Retinal pigment epithelial cell (primary cell): ENCODE measurements at regions not wholly inside any gene's neighbourhood (a gene's known extent, or its start where the extent isn't known, plus 50 kb on each side); places are given as distances from the start of the nearest gene placed in this dataset.

Experiments
- DNase-seq: peaks from one replicate; pipeline ENCODE4 v3.0.0-alpha.2; 2010; ENCODE audit warnings: low read depth
- H3K4me3 ChIP-seq: 2 replicates; pipeline ENCODE4 v1.5.1; 2011; ENCODE audit warnings: mild to moderate bottlenecking, low read length, control low read depth, moderate library complexity
- TF ChIP-seq, protein P1 (sequence below): conservative IDR thresholded peaks from 2 replicates; pipeline ENCODE4 v1.5.1; 2011; ENCODE audit warnings: low read depth, low read length, control low read depth, inconsistent platforms

- DNase-seq, result no peak
- H3K4me3 ChIP-seq, result no peak overlapping the region
- TF ChIP-seq, protein P1, sequence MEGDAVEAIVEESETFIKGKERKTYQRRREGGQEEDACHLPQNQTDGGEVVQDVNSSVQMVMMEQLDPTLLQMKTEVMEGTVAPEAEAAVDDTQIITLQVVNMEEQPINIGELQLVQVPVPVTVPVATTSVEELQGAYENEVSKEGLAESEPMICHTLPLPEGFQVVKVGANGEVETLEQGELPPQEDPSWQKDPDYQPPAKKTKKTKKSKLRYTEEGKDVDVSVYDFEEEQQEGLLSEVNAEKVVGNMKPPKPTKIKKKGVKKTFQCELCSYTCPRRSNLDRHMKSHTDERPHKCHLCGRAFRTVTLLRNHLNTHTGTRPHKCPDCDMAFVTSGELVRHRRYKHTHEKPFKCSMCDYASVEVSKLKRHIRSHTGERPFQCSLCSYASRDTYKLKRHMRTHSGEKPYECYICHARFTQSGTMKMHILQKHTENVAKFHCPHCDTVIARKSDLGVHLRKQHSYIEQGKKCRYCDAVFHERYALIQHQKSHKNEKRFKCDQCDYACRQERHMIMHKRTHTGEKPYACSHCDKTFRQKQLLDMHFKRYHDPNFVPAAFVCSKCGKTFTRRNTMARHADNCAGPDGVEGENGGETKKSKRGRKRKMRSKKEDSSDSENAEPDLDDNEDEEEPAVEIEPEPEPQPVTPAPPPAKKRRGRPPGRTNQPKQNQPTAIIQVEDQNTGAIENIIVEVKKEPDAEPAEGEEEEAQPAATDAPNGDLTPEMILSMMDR, result no peak
These were observed 190.4 kb upstream of the KCTD3 start for GRCh38 chr1:215376544-215377264.

DNA sequence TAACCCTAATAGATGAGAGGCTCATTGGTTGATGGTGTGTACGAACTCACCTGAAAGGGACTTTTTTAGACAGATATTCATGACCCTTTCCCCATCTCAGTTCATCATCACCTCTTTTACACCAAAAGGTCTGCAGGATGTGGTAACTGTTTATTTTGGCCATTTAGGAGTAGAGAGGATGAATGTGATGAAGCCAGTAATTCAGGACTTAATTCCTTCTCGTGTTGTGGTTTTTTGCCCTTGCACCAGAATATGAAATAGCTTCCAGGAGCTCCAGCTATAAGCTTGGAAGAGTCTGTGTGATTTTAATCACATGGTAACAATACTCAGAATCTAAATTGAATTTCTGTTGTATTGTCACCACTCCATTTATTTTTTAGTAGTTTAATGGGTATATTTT is 189.4 kb upstream of the KCTD3 start:
- TF ChIP-seq, protein P1, result no peak
- DNase-seq, result no peak
- H3K4me3 ChIP-seq, result no peak overlapping the region

DNA sequence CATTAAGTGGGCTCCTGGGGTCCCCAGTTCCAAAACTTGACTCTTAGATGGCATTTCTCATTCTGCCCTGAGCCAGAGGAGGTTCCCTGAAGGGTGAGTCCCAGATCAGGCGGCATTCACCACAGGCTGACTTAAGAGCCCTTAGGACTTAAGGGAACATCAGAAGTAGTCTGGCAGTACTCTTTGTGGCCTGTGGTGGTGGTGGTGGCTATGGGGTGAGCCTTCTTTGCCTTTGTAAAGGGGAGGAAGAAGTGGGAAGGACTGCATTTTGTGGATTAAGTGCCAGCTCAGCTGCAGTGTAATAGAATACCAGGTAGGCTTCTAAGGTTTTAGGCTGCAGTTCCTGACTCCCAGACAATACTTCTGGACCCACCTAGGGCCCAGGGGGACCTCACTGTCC is 186.5 kb upstream of the KCTD3 start:
- H3K4me3 ChIP-seq, result no peak overlapping the region
- TF ChIP-seq, protein P1, result no peak
- no peak for DNase-seq

GRCh38 chr1:215393476-215393875 is 173.6 kb upstream of the KCTD3 start:
- no peak for DNase-seq
- TF ChIP-seq, protein P1, result no peak
- H3K4me3 ChIP-seq, result no peak overlapping the region

DNA sequence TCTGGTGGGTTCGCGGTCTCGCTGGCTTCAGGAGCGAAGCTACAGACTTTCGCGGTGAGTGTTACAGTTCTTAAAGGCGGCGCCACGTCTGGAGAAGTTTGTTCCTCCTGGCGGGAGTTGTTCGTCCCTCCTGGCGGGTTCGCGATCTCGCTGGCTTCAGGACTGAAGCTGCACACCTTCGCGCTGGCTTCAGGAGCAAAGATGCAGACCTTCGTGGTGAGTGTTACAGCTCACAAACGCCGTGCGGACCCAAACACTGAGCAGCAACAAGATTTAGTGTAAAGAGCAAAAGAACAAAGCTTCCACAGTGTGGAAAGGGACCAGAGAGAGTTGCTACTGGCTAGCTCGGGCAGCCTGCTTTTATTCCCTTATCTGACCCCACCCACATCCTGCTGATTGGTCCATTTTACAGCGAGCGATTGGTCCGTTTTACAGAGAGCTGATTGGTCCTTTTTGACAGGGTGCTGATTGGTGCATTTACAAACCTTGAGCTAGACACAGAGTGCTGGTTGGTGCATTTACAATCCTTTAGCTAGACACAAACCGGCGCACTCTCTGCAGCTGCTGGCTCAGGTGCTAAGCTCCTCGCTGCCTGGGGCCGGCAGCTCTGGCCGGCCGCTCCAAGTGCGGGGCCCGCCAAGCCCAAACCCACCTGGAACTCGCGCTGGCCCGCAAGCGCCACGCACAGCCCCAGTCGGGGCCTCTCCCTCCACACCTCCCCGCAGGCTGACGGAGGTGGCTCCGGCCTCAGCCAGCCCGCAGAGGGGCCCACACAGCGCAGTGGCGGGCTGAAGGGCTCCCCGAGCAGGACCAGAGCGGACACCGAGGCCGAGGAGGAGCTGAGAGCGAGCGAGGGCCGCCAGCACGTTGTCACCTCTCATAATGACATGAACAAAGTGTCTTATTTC is 172.8 kb upstream of the KCTD3 start:
- H3K4me3 ChIP-seq, result no peak overlapping the region
- TF ChIP-seq, protein P1, result no peak
- no peak for DNase-seq

- TF ChIP-seq, protein P1, result no peak
- no peak overlapping the region for H3K4me3 ChIP-seq
- no peak for DNase-seq
These were observed 170.0 kb upstream of the KCTD3 start for GRCh38 chr1:215397106-215397505.
